ENCODE measurements at regions not wholly inside any gene's neighbourhood (a gene's known extent, or its start where the extent isn't known, plus 50 kb on each side); places are given as distances from the start of the nearest gene placed in this dataset.

DNA sequence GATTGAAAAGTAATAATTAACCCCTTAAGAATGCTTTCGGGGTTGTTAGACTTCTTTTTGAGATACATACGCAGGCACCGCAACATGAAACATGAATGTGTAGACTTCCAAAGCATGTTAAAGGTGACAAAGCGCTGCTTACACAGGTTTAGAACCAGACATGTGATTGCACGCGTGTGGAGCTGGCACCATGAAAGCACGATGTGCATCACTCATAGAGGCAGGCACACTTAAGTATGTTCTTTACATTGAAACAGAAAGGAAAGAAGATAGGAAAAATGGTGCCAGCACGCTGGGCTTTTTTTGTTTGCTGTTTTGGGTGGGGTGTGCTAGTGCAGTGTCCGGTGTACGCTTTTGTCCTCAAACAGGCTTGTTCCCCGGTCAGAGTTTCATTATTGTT lies 83.6 kb upstream of the PPARA start:
- no peak for FAIRE-seq

DNA sequence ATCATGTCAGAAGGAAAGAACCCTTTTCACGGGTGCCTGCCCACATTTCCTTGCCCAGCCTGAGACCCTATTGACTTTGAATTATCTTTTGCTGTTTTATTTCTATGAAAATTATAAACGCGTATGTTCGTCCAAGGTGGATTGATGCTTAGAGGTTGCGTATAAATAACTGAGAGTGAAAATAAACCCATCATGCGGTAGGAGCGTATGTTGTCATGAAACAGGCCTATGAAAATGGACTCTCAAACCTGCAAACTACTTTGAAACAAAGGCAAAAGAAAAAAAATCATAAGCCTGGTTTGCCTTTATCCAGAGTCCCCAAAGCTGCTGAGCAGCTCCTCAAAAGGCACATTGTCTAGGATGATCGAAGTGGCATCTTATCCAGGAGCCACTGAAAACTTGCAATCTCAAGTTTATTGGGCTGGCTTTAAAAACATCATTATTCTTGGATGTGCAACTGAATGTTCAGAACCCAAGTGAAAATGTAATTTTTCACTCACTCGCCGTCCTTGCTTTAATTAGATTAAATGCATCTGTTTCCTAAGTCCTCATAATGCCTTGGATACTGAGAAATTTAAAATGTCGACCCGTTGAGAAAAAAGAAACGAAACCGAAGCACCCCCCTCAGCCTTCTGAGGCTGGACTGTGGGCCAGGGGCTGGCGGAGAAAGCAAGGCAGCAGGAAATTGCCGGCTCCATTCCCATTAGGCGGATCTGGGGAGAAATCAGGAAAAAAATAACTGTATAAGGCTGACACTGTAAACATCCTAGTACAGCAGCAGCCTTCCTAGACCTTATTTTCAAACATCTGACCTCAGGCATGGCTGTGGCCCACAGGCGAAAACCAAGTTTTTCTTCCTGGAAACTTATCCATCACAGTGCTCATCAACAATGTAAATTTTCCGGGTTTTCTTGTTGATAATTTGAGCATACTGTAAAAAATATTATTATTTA lies 82.9 kb upstream of the PPARA start:
- FAIRE-seq: no peak

DNA sequence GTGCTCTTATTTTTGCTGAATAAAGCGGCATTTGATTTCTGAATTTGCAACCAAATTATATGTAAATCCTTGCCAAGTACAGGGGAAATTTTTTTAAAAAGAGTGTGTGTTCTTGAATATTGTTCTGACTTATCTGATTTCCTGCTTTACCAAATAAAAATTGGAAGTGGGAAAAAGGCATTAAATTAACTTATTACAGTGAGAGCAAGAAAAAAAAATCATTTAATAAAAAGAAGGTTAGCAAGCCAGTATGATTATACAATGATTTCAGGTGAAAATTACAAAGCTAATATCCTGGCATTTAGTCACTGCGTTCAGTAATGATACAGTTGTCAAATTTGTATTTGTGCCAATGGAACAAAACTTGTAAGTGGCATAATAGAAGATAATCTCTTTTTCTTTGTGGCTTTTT lies 82.1 kb upstream of the PPARA start:
- FAIRE-seq: no peak

DNA sequence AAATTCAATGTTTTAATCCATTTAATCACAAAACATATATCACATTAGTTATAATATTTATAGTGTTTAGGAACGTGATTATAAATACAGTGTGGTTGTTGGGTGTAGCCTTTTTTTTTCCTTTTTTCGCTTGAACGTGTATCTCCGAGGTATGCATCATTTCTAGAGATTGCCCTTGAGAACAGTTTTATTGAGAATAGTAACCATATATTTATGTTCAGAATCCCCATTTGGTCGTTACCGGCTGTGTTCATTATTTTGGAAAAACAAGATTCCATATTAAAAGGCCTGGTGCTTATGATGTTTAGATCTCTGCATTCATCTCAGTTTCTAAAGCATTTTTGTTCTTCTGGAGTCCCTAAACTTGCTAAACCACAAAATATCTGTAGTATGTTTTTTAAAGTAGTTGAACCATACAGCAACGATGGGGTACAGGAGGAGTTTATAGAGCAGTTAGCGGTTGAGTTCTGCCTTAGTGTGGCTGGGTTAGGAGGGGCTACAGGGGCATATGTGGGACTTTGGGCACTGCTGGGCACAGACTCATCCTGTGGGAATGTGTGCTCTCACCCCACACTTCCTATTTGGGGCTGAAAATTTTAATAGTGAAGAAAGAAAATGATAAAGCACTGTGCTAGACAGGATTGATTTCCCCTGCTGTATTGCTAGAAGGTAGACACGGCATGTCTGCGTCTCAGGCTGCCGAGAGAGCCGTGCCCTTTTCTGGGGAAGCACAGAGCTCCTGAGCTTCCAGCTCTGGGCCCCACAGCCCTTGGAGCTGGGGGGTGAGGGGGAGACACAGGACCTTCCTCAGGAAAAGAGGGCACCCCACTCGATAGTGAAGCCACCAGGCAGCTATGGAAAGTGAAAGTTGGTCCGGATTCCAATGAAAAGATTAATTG lies 81.5 kb upstream of the PPARA start:
- FAIRE-seq: no peak

DNA sequence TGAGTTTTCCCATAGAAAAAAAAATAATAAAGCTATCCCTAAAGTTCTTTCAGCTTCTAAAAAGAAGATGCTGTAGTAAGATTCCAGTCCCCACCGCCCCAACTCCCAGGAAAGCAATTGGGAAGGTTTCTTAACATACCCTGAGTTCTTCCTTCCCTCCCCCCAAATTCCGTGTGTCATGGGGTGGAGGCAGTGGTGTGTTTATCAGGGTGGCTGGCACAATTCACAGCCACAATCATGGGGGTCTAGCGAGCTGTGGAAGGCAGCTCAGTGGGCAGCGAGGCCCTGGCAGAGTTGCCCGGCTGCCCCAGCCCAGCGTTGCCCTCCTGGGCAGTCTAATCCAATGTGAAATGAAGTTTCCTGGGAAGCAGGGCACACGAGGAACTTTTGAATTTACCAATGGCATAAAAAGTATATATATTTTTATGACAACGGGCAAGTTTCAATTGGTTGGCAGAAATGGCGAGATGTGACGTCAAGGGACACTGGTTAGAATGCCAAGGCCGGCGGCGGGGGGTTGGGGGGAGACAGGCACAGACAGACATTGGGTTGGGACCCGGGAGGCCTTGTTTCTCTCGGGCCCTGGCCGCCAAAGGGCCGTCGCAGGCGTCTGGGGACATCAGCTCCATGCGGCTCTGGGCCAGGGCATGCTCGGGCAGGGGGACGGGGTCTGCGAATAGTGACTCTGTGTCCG lies 80.7 kb upstream of the PPARA start:
- FAIRE-seq: no peak

DNA sequence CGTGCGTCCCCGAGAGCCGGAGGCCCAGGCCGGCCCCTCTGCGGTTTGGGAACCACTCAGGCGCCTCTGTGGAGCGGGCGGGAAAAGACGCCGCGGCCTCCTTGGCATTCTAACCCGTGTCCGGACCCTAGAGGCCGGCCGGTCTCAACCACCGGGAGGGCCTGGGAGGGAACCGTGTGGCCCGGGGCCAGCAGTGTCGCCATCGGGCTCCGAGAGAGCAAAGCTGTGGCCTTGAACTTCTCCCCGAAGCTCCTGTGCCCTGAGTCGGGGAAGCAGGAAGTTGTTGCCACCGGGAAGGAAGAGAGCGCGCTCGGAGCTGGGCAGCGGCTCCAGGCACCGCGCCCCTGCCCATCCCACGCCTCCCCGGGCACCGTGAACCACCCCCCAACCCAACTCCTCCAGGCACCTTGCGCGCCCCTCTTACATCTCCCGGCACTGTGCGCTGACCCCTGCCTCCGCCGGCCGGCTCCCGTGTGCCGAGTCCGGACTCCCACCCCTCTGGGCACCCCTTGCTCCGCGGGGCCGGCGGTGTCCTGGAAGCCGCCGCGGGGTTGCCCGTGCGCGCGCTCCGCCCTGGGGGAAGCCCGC lies 80.0 kb upstream of the PPARA start:
- no peak for FAIRE-seq

DNA sequence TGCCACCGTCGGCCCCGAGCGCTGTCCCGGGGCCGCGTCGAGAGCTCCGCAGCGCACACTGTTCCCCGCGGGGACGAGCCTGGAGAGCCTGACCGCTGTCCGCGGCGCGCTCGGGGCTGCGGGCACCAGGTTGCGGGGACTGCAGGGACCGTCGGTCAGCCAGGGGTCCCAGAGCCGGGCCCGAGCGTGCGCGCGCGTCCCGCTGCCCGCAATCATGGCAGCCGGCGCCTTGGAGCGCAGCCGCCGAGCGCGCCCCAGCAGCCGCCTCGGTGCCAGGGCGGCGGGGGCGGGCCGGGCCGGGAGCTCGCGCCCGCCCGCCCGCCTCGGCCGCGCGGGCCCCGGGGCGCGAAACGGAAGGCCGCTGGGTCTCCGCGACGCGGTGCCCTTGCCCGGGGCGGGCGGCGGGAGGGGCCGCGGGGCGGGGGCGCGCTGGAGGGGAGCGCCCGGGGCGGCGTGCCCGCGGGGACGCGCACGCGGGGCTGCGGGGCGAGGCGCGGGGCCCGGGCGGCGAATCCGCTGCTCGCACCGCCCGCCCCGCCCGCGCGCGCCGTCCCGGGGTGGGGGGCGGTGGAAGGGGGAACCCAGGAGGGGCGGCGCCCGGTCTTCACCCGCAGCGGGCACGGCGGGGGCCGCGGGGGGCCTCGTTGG lies 79.4 kb upstream of the PPARA start:
- no peak for FAIRE-seq

DNA sequence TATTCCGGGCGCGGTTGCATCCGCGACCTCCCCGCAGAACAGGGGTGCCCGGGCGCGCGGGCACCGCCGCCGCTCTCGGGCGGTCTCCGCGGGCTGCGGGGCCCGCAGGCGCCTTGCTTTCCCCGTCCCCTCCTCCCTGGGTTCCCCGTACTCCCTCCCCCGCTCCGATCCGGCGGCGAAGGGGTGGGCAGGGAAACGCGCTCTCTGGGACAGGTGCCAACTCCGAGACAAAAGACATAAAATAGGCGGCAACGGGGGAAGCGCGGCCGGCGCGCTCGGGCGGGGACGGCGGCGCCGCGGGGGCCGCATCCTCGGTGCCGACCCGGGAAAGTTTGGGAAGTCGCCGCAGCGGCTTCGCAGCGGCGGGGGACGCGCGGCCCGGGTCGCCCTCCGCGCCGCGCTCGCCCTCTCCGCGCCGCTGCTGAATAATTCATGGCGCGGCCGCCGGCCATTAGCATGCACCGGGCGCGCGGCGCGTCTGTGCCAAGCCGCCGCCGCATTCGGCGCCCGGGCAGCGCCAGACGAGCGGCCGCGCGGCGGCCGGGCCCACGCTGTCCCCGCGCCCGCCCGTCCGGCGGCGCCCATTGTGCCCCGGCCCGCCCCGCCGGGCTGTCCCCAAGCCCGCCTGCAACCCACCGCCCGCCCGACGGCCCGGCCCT lies 78.7 kb upstream of the PPARA start:
- no peak for FAIRE-seq

DNA sequence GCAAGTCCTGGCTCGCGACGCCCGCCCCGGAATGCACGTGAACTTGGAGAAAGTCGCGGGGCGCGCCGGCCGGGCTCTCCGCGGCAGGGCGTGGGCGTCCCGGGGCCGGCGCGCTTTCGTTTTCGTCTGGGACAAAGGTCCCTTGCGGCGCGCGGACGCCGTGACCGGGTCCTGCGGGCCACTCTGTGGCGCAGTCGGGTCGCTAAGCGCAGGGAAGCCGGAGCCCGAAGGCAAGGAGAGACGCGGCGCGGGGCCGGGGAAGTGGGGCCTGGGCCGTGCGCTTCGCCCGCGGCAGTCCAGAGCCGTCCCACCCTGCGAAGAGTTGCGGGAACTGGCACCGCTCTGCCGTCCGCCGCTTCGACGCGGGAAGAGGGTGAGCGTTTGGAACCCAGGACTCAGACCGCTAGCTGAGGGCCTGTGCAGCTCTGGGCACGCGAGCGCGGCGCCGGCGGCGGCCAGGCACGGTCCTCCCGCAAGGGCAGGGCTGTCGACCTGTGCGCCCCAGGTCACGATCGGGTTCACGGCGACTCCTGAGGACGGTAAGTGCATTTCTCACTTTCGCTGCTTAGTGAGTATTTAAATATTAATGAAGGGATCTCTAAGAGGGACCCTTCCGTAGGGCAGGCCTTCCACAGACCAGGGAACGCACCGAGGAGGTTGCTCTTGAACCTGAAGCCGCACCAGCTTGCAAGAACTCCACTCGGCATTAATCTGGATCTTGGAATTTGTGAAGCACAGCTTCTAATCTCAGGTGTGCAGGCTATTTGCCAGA lies 78.0 kb upstream of the PPARA start:
- FAIRE-seq: no peak

DNA sequence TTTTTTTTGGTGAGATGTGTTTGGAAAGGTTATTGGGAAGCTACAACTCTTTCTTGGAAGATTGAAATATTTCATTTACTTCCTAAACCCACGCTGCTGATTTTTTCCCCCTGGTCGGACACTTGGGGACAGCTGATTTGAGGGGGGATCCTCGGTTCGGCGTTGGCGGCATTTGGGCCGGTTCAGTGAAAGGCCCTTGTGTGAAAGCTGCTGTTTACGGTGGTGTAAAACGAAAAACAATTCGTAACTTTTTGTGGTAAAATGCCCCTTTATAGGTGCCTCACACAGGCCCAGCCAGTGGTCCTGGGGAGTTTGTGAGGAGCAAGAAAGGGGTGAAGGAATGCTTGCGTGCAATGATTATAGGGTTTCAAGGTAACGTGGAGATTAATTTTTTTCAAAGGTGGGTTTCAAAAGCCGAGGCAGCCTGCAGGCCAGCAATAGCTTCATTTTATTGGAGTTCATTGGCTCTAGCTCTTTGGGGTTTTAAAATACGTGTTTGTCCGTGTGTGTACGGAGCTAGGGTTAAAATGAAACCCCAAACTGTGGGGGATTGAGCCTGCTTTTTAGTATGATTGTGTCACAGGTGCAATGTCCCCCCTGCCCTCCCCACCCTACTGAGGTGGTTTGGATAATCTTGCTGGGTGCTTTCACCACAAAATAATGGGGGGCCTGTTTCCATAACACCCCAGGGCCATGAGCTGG lies 77.2 kb upstream of the PPARA start:
- no peak for FAIRE-seq

DNA sequence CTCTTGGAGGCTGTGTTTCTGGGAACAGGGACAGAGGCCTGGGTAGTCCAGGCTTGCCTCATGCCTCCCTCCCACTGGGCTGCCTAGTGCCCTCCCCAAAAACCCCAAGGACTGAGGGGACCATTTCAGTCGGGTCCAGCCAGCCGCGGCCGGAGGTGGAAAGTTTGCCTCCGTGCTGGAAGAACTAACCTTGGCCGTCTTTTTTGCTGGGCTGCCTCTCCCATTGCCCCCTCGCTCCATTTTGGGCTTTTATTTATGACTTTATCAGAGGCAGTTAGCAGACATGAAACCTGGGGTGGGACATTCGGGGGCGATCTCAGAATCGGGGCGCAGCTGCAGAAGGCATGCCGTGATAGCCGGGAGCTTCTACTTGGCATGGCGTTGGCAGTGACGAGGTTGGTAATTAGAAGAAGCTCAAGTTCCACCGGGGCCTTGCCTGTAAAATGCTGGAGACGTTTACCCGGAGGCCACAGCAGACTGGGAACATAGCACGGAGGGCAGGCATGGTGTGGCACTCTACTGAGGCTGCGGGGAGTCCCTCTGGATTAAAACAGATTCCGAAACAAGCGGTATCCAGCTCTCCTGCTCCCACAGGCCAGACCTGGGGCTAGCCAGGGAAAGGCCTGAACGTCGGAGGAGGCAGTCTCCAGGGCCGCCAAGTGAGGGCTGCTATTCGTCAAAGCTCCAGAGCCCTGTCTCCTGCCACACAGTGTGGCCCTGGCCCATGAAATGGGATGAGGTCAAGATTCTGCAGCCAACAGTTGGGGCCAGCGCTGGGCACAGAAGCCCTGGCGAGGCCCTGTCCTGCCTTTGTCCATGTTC lies 76.4 kb upstream of the PPARA start:
- FAIRE-seq: no peak

DNA sequence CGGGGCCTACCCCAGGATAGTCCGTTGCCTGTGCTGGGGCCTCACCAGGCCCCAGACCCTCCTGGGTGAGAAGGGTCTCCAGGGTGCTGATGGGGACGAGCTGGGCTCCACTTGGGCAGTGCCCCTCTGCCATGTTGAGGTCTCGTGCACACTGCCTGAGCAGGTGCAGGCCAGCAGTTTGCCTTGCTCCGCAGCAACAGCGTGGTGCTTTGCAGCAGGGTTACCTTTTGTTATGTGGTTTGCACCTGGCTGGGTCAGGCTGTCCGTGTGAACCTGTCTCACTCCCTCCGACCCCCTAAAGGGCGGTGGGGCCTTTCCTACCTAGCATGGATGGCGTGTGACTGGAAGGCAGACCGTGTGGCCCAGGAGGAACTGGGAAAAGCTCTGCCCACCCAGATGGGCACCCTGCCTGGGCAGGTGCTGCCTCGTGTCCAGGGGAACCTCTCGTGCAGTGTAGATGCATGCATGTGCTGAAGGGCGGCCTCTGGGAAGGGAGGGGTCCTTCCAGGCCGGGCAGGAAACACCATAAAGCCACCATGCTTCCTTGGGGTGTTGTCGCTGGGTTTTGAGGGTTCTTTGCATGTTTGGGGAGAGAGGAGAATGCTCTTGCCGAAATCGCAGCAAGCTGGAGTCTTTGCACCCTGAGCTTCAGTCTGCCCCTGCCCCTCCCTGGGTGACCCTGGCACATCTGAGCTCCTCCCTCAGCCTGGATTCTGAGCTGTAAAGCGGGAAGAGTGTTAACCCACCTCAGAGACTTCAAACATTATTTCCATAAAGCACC lies 75.4 kb upstream of the PPARA start:
- no peak for FAIRE-seq

DNA sequence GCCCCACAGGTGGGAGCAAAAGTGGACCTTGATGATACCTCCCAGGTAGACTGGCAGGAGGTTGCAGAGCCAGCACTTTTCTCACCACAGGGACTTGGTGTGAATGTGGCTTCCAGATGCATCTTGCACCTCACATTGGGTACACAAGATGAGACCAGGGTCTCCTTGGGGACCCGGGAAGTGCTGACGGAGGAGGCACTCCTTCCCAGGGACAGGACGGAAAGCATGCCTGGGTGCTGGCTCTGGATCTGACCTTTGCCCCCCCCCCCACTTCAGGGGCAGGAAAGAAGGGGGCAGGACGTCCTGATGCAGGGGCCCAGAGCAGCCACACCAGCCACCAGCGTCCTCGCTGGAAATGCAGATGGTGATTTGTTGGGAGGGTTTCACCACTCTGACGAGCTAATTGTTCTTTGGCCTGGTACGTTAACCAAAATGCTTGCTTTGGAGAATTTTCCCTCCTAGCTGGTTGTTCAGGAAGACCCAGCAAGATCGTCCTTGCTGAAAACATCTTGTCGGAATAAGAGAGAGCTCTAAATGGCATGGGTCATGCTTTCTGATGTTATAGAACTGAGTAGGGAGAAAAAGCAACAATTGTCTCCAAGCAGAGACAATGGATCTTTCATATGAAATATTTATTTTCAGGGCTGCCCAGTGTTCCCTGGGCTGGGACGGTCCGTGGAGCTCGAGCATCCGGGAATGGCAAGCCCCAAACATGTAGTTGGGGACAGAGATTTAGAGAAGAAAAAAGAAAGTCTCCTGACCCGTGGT lies 74.4 kb upstream of the PPARA start:
- FAIRE-seq: no peak

DNA sequence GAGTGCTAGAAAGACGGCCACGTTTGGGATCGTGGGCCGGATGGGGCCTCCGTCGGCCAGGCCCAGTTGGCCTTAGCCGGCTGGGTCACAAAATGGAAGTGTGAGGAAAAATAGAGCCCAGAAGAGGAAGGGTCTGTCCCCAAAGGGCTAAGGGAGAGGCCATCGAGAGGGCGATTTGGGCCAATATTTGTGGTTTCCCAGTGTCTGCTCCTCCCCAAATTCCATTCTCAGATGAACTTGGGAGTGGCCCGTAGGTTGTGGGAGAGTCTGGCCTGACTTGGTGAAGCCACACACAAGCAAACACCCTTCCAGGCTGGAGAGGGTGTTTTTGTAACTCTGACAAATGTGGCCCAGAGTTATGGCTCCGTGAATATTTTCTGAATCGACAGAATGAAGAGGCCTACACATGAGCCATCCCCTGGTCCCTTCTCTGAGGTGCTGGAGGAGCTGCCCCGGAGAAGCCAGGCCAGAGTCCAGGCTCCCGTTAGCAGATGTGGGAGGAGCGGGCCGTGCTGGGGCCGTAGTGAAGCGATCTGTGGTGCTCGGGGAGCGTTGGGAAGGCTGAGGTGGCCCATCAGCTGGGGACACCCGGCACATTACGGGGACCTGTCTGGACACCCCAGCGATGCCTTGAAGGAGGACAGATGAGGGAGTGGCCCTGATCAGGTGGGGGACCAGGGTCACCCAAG lies 73.5 kb upstream of the PPARA start:
- no peak for FAIRE-seq

DNA sequence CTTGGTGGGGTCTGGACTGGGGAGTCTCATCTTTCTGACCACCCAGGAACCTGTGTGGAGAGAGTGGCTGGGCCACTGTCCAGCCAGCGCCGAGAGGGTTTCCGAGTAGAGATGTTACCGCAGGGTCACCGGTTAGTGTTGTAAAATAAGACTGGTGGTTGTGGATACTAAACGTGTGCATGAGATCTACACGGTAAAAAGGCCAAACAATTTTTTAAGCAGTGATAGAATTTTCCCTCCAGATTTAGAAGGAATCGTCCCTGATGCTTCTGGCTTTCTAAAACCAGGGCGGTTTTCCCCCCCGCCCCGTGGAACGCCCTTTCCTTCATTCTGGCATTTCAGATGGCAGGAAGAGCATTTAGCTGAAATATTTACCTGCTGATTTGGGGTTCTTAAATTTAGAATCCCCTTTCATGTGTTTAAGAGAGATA lies 72.6 kb upstream of the PPARA start:
- no peak for FAIRE-seq

DNA sequence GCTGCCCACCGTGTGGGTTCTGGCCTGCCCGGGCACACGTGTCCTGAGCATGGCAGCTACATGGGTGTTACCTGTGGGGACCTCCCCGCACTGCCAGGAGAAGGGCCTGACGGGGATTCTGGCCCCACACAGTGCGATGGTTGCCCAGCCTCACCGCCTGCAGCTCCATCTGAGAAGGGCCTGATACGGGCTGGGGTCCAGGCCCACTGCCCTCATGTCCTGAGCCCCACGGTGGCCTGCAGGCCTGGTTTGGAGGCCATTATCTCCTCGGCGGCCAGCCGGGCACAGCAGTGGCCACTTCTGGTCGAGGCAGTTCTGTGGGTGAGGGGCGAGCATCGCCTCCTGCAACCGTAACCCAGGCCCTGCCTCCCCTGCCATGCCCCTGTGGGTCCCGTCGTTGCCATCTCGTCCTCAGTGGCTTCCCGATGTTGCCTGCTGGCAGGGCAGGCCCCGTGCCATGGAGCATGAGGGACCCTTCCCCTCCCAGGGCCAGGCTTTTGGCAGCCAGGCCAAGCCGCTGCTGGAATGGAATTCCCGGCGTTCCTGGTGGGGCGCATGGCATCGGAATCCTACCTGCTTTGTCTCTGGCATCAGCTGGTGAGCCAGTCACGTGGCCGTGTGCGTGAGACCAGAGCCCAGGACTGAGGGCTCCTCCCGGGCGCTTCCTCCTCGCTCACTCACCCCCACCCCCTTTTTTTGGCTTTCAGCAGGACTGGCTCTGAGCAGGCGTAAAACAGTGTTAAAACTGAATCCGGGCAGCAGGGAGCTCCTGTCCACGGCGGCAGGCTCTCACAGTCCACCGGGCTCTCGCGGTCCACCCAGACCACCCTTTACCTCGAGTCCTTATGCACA lies 71.9 kb upstream of the PPARA start:
- FAIRE-seq: no peak
